Upper lobe of left lung (tissue), 6 donors: ENCODE measurements at regions not wholly inside any gene's neighbourhood (a gene's known extent, or its start where the extent isn't known, plus 50 kb on each side); places are given as distances from the start of the nearest gene placed in this dataset.
A peak's percentile ranks its signal among the peaks of the same experiment; 100 is the strongest.
"Not testable (repeated sequence)": the region's sequence is repeated elsewhere in the genome, so short reads cannot be mapped to it uniquely, and the experiment has no call there.

ENCODE experiments used
- ATAC-seq, 2 donors: fragments of 200-7000 bp; cut with Tn5 transposase; one replicate each; pipeline ENCODE4 v1.9.1; 2022; ENCODE audit warnings: mild to moderate bottlenecking in 2 of 2, moderate library complexity in 2 of 2; ENCODE audit not compliant: low FRiP score in 2 of 2
- DNase-seq, 2 donors: peaks; one replicate each; pipeline ENCODE4 v3.0.0-alpha.2; 2019 to 2020
- H3K27ac ChIP-seq, 4 donors: fragments of 200-600 bp; sonication (generic); one replicate each; pipeline ENCODE4 v1.5.1; 2016 to 2019
- H3K27me3 ChIP-seq, 4 donors: fragments of 200-600 bp; sonication (generic); one replicate each; pipeline ENCODE4 v1.5.1; 2017 to 2019
- H3K36me3 ChIP-seq, 4 donors: fragments of 200-600 bp; sonication (generic); one replicate each; pipeline ENCODE4 v1.5.1; 2016 to 2019
- H3K4me1 ChIP-seq, 4 donors: fragments of 200-600 bp; sonication (generic); one replicate each; pipeline ENCODE4 v1.5.1; 2018 to 2019
- H3K4me3 ChIP-seq, 4 donors: fragments of 200-600 bp; sonication (generic); one replicate each; pipeline ENCODE4 v1.5.1; 2017 to 2019; ENCODE audit warnings: mild to moderate bottlenecking in 2 of 4, moderate library complexity in 1 of 4
- H3K9me3 ChIP-seq, 4 donors: fragments of 200-600 bp; sonication (generic); one replicate each; pipeline ENCODE4 v1.5.1; 2018 to 2019
- EP300 ChIP-seq, 4 donors: sonication (generic); formaldehyde crosslinking; IDR thresholded peaks; one replicate each; pipeline ENCODE4 v1.5.1; 2017; ENCODE audit warnings: antibody characterized with exemption in 4 of 4, control low read depth in 2 of 4
- POLR2A ChIP-seq, 4 donors: fragments of 450-650 bp; IDR thresholded peaks; one replicate each; pipeline ENCODE4 v1.5.1; 2016 to 2017; ENCODE audit warnings: antibody characterized with exemption in 4 of 4, mild to moderate bottlenecking in 2 of 4
- POLR2AphosphoS5 ChIP-seq, 2 donors: sonication (generic); formaldehyde crosslinking; IDR thresholded peaks; one replicate each; pipeline ENCODE4 v1.5.1; 2017; ENCODE audit warnings: antibody characterized with exemption in 2 of 2
- WGBS, 2 donors: methylation state at CpG; one replicate each; pipeline ENCODE4 v1.1.5; 2017 to 2018; 5-methylcytosine and 5-hydroxymethylcytosine counted together
- TF ChIP-seq, protein P1 (sequence below), 6 experiments: fragments of 450-650 bp in 4 of 6; fragments of 200-600 bp in 2 of 6; sonication (generic) in 2 of 6; IDR thresholded peaks; one replicate each; pipeline ENCODE4 v1.5.1; 2016 to 2019; ENCODE audit warnings: antibody characterized with exemption in 6 of 6
- donor health status: DM: no; HTN: no; CAD: no; lungs with moderate emphysema.
- donor health status: DM: no; HTN: yes; CAD: no; lungs with severe emphysema.

GRCh38 chr10:42896735-42897134 lies 114.1 kb downstream of the BMS1 start:
- TF ChIP-seq POLR2A (IDR thresholded peaks at IDR 0.05), result no peak
- TF ChIP-seq, protein P1, sequence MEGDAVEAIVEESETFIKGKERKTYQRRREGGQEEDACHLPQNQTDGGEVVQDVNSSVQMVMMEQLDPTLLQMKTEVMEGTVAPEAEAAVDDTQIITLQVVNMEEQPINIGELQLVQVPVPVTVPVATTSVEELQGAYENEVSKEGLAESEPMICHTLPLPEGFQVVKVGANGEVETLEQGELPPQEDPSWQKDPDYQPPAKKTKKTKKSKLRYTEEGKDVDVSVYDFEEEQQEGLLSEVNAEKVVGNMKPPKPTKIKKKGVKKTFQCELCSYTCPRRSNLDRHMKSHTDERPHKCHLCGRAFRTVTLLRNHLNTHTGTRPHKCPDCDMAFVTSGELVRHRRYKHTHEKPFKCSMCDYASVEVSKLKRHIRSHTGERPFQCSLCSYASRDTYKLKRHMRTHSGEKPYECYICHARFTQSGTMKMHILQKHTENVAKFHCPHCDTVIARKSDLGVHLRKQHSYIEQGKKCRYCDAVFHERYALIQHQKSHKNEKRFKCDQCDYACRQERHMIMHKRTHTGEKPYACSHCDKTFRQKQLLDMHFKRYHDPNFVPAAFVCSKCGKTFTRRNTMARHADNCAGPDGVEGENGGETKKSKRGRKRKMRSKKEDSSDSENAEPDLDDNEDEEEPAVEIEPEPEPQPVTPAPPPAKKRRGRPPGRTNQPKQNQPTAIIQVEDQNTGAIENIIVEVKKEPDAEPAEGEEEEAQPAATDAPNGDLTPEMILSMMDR (IDR thresholded peaks at IDR 0.05), result no peak
- Histone ChIP-seq H3K36me3 (no peaks in the 10 kb centered on the region), H3K9me3 (peaks cover 0 to 12% (median 5%) of the 10 kb centered on the region in 4 donors), H3K4me1 (no peaks in the 10 kb centered on the region), H3K4me3 (no peak overlapping the region), H3K27ac (no peak overlapping the region), H3K27me3 (peaks cover 0 to 8% (median 0%) of the 10 kb centered on the region in 4 donors)
- ATAC-seq (no peak), DNase-seq (no peak)
- WGBS, 2 donors, result 60 to 66% methylated on average over 7 of the region's 7 CpGs

GRCh38 chr10:42898037-42898960 lies 115.7 kb downstream of the BMS1 start:
- ATAC-seq (peak in 1 of 2 donors; percentile 21), DNase-seq (peak in 1 of 2 donors; percentile 76)
- no peaks in the 10 kb centered on the region for H3K36me3 ChIP-seq
- TF ChIP-seq POLR2A (IDR thresholded peaks at IDR 0.05) (no peak), POLR2AphosphoS5 (IDR thresholded peaks at IDR 0.05) (no peak), EP300 (IDR thresholded peaks at IDR 0.05) (no peak)
- TF ChIP-seq, protein P1 (IDR thresholded peaks at IDR 0.05), result no peak
- no peaks in the 10 kb centered on the region for H3K4me1 ChIP-seq
- no peak overlapping the region for H3K4me3 ChIP-seq
- H3K27ac ChIP-seq, result no peak overlapping the region
- peaks cover 0 to 23% (median 10%) of the 10 kb centered on the region in 4 donors for H3K9me3 ChIP-seq
- 25 to 31% methylated on average over 27 to 56 of the region's 83 CpGs for WGBS, 2 donors
- peaks cover 0 to 8% (median 0%) of the 10 kb centered on the region in 4 donors for H3K27me3 ChIP-seq

- H3K4me1 ChIP-seq, result no peaks in the 10 kb centered on the region
- 92 to 99% methylated on average over 12 to 17 of the region's 17 CpGs for WGBS, 2 donors
- ATAC-seq, result no peak
- peak in 1 of 2 donors; percentile 62 for DNase-seq
- H3K27me3 ChIP-seq, result peaks cover 0 to 8% (median 0%) of the 10 kb centered on the region in 4 donors
- no peaks in the 10 kb centered on the region for H3K36me3 ChIP-seq
- H3K9me3 ChIP-seq, result peaks cover 0 to 23% (median 10%) of the 10 kb centered on the region in 4 donors
- TF ChIP-seq, protein P1 (IDR thresholded peaks at IDR 0.05), result no peak
- TF ChIP-seq POLR2A (IDR thresholded peaks at IDR 0.05) (no peak), EP300 (IDR thresholded peaks at IDR 0.05) (no peak), POLR2AphosphoS5 (IDR thresholded peaks at IDR 0.05) (no peak)
- no peak overlapping the region for H3K27ac ChIP-seq
- no peak overlapping the region for H3K4me3 ChIP-seq
Observed at GRCh38 chr10:42899036-42899435, 116.4 kb downstream of the BMS1 start.

GRCh38 chr10:42900346-42900745 lies 117.8 kb downstream of the BMS1 start:
- not testable (repeated sequence) for H3K4me1 ChIP-seq, H3K4me3 ChIP-seq, H3K27ac ChIP-seq, H3K27me3 ChIP-seq, ATAC-seq, H3K36me3 ChIP-seq
- 89 to 95% methylated on average over 5 to 7 of the region's 24 CpGs for WGBS, 2 donors
- peaks cover 0 to 23% (median 10%) of the 10 kb centered on the region in 4 donors for H3K9me3 ChIP-seq
- peak in 1 of 2 donors; percentile 53 for DNase-seq

- DNase-seq, result no peak
- Histone ChIP-seq H3K4me3 (no peak overlapping the region), H3K27ac (no peak overlapping the region), H3K36me3 (no peaks in the 10 kb centered on the region), H3K4me1 (no peaks in the 10 kb centered on the region), H3K9me3 (peaks cover 0 to 12% (median 11%) of the 10 kb centered on the region in 4 donors), H3K27me3 (no peaks in the 10 kb centered on the region)
- no peak for TF ChIP-seq POLR2A (IDR thresholded peaks at IDR 0.05)
- TF ChIP-seq, protein P1 (IDR thresholded peaks at IDR 0.05), result no peak
- TF ChIP-seq POLR2AphosphoS5 (IDR thresholded peaks at IDR 0.05), result no peak
- TF ChIP-seq EP300 (IDR thresholded peaks at IDR 0.05), result no peak
- ATAC-seq, result peak in 1 of 2 donors; percentile 57
- 72 to 83% methylated on average over 2 of the region's 2 CpGs for WGBS, 2 donors
Observed at GRCh38 chr10:42911359-42911758, 128.8 kb downstream of the BMS1 start.
